GM23248 (cell line): ENCODE measurements at regions not wholly inside any gene's neighbourhood (a gene's known extent, or its start where the extent isn't known, plus 50 kb on each side); places are given as distances from the start of the nearest gene placed in this dataset.
"Not testable (repeated sequence)": the region's sequence is repeated elsewhere in the genome, so short reads cannot be mapped to it uniquely, and the experiment has no call there.

Source experiments
- DNase-seq: peaks from one replicate; pipeline ENCODE4 v3.0.0-alpha.2; 2015
- H2AFZ ChIP-seq: fragments of 200-600 bp; sonication (generic); 2 replicates; pipeline ENCODE4 v1.6.1; 2016; ENCODE audit warnings: antibody characterized with exemption
- H3F3A ChIP-seq: fragments of 200-600 bp; sonication (generic); 2 replicates; pipeline ENCODE4 v1.6.1; 2016; ENCODE audit warnings: mild to moderate bottlenecking, antibody characterized with exemption, mixed run types; ENCODE audit not compliant: insufficient read depth
- H3K27ac ChIP-seq: fragments of 200-600 bp; sonication (generic); 2 replicates; pipeline ENCODE4 v1.5.1; 2016; ENCODE audit warnings: mild to moderate bottlenecking
- H3K27me3 ChIP-seq: fragments of 200-600 bp; sonication (generic); replicated peaks from 2 replicates; pipeline ENCODE4 v1.6.1; 2016; ENCODE audit warnings: mild to moderate bottlenecking; ENCODE audit not compliant: insufficient read depth
- H3K36me3 ChIP-seq: fragments of 200-600 bp; sonication (generic); 2 replicates; pipeline ENCODE4 v1.6.1; 2016; ENCODE audit warnings: low read depth, mild to moderate bottlenecking
- H3K4me1 ChIP-seq: fragments of 200-600 bp; sonication (generic); 2 replicates; pipeline ENCODE4 v1.6.1; 2016; ENCODE audit warnings: mild to moderate bottlenecking; ENCODE audit not compliant: insufficient read depth
- H3K4me2 ChIP-seq: fragments of 200-600 bp; sonication (generic); one replicate; pipeline ENCODE4 v1.6.1; 2016; ENCODE audit warnings: mild to moderate bottlenecking; ENCODE audit not compliant: unreplicated experiment
- H3K4me3 ChIP-seq: fragments of 200-600 bp; sonication (generic); 2 replicates; pipeline ENCODE4 v1.5.1; 2016; ENCODE audit warnings: mild to moderate bottlenecking
- H3K79me2 ChIP-seq: fragments of 200-600 bp; sonication (generic); 2 replicates; pipeline ENCODE4 v1.6.1; 2016; ENCODE audit warnings: mild to moderate bottlenecking; ENCODE audit not compliant: insufficient read depth
- H3K9ac ChIP-seq: fragments of 200-600 bp; sonication (generic); 2 replicates; pipeline ENCODE4 v1.6.1; 2016; ENCODE audit warnings: mild to moderate bottlenecking
- H3K9me2 ChIP-seq: fragments of 200-600 bp; sonication (generic); 2 replicates; pipeline ENCODE4 v1.6.1; 2016; ENCODE audit warnings: mixed run types, mild to moderate bottlenecking, moderate library complexity; ENCODE audit not compliant: insufficient read depth
- H3K9me3 ChIP-seq: fragments of 200-600 bp; sonication (generic); one replicate; pipeline ENCODE4 v1.6.1; 2017; ENCODE audit warnings: low read depth
- H4K20me1 ChIP-seq: fragments of 200-600 bp; sonication (generic); 2 replicates; pipeline ENCODE4 v1.6.0; 2016; ENCODE audit not compliant: insufficient read depth
- WGBS, 2 experiments: methylation state at CpG; one replicate each; pipeline ENCODE4 v1.1.6; 2015 to 2017; ENCODE audit warnings: low lambda C conversion rate in 2 of 2, low coverage in 1 of 2; ENCODE audit errors: missing lambda C conversion rate in 2 of 2; 5-methylcytosine and 5-hydroxymethylcytosine counted together
- in situ Hi-C: fragments of 300-500 bp; cut with MboI; formaldehyde crosslinking; loops from 2 replicates; pipeline ENCODE4 v1.15.0; 2020

DNA sequence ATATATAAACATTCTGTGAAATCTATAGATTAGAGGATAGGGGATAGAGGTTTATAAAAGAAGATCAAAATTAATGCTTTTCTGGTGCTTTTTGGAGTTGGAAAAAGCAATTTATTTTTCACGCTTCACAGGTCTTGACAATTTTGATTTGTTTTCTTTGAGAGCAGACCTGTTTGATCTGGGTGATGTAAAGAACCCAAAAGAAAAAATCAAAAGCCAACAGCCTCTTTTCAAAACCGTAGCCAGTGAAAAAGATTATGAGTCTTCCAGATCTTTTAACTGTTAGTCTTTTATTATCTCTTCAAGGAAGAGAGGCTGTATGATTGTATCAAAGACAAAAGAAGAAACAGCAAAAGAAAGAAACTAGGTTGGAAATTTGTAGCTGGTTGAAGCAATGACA is 1738.7 kb downstream of the KHDRBS2 start:
- H3K4me2 ChIP-seq, H2AFZ ChIP-seq, H3K36me3 ChIP-seq, H4K20me1 ChIP-seq, DNase-seq, H3F3A ChIP-seq, H3K4me1 ChIP-seq, H3K9me2 ChIP-seq, H3K9me3 ChIP-seq, in situ Hi-C loops, H3K27ac ChIP-seq, H3K4me3 ChIP-seq, H3K79me2 ChIP-seq, H3K9ac ChIP-seq, H3K27me3 ChIP-seq: not testable (repeated sequence)
- WGBS, 2 experiments = 8 to 10% methylated on average over 2 of the region's 2 CpGs

DNA sequence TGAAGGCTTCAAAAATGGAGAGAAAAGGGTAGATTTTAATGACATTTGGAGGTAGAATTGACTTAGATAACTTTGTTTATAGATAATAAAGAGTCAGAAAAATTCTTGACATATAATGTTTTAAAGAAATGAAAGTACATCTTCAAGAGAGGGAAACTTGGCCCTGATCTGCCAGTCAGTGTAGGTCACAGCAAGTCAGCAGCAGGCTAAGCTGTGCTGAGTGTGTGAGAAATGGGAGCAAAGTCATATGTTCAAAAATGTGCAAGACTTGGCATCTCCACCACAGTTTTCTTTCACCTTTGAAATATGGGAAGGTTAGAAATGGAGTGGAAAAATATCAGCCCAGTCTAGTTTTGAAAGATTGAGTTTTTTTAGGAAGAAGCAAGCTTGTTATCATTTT is 1761.3 kb downstream of the KHDRBS2 start:
- H3K27ac ChIP-seq, H3K9me2 ChIP-seq, H3K36me3 ChIP-seq, H3K4me2 ChIP-seq, H2AFZ ChIP-seq, in situ Hi-C loops, DNase-seq, H4K20me1 ChIP-seq, H3K9me3 ChIP-seq, H3K9ac ChIP-seq, H3K4me3 ChIP-seq, H3K27me3 ChIP-seq, H3F3A ChIP-seq, H3K79me2 ChIP-seq, H3K4me1 ChIP-seq: not testable (repeated sequence)

DNA sequence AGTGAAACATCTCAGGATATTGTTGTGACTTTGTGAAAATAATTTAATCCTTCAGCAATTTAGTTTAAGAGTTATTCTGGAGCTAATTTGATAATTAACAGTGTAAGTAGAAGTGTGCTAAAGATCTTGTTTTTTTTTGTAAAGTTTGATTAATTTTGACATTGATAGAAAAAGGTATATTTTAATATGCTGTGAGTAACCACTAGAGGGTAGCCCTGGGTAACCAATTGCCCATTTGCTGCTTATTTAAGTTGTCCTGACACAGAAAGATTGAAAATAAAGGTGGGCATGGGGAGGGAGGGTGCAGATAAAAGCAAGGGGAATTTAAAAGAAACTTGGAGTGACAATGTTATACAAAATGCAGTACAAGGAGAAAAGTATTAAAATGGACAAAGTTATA is 1808.3 kb downstream of the KHDRBS2 start:
- H3K27ac ChIP-seq, in situ Hi-C loops, H3F3A ChIP-seq, H2AFZ ChIP-seq, H3K9me3 ChIP-seq, H3K9ac ChIP-seq, H3K9me2 ChIP-seq, H3K4me3 ChIP-seq, H4K20me1 ChIP-seq, H3K36me3 ChIP-seq, H3K4me1 ChIP-seq, H3K4me2 ChIP-seq, H3K27me3 ChIP-seq, H3K79me2 ChIP-seq: not testable (repeated sequence)
- DNase-seq = peak; percentile 0

DNA sequence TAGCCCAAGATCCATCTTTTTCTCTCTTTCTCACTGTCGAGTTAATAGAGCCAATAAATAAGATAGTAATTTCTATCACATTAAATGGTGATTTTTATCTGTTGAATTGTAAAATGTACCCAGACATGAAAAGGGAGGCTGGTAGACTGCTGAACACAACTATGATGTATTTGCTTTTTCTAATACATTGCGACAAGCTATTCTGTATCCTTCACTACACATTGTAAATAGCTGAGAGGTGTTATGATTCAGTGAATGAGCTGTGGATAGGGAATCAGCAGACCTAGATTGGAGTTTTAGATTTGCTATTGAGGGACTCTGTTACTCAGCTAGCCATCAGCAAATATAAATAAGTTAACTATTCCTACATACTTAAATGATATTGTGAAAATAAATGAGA is 1812.2 kb downstream of the KHDRBS2 start:
- H3F3A ChIP-seq, H3K27me3 ChIP-seq, H3K4me1 ChIP-seq, H4K20me1 ChIP-seq, H3K27ac ChIP-seq, H3K9me2 ChIP-seq, H3K9ac ChIP-seq, H3K79me2 ChIP-seq, H2AFZ ChIP-seq, H3K4me2 ChIP-seq, H3K36me3 ChIP-seq, DNase-seq, H3K4me3 ChIP-seq, in situ Hi-C loops, H3K9me3 ChIP-seq: not testable (repeated sequence)
- WGBS, 2 experiments = 25 to 30% methylated on average over 2 of the region's 2 CpGs

DNA sequence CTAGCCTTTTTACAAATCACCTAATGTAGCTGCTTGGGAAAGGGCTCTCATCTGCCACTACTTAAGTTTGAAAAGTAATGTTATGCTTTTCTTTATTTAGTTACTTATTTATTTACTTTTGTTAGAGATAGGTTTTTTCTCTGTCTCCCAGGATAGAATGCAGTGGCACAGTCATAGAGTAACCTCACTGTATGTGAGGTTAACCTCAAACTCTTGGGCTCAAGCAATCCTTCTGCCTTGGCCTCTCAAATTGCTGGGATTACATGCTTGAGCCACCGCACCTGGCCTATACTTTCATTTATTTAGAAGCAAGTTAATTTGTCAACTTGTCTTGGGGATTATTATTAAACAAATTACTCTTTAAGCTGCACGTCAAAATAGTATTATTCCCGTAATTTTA is 1814.6 kb downstream of the KHDRBS2 start:
- H3K4me3 ChIP-seq, H3K79me2 ChIP-seq, H3F3A ChIP-seq, H4K20me1 ChIP-seq, in situ Hi-C loops, H2AFZ ChIP-seq, DNase-seq, H3K4me1 ChIP-seq, H3K36me3 ChIP-seq, H3K9me2 ChIP-seq, H3K27me3 ChIP-seq, H3K4me2 ChIP-seq, H3K27ac ChIP-seq, H3K9me3 ChIP-seq, H3K9ac ChIP-seq: not testable (repeated sequence)
- 11 to 20% methylated on average over 3 of the region's 3 CpGs for WGBS, 2 experiments

DNA sequence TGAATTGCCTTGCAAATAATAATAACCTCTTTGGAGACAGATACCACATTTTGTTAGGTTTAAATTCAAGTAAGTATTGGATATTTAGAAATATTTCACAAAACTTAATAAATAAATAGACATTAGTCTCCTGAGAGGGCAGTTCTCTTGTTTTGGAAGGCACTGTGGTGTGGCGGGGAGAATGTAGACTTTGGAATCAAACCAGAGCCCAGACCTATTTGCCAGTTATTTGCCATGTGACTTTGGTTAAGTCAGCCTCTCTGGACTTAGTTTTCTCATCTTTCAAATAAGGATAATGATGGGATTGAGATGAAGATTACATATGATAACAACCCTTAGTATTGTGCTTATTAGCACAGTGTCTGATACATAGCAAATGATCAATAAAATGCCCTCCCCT is 1835.6 kb downstream of the KHDRBS2 start:
- H2AFZ ChIP-seq, H3K4me3 ChIP-seq, in situ Hi-C loops, DNase-seq, H3K9me2 ChIP-seq, H3K4me2 ChIP-seq, H4K20me1 ChIP-seq, H3K9me3 ChIP-seq, H3K27ac ChIP-seq, H3K79me2 ChIP-seq, H3K4me1 ChIP-seq, H3F3A ChIP-seq, H3K27me3 ChIP-seq, H3K36me3 ChIP-seq, H3K9ac ChIP-seq: not testable (repeated sequence)
- 17 to 21% methylated on average over 1 of the region's 1 CpG for WGBS, 2 experiments

DNA sequence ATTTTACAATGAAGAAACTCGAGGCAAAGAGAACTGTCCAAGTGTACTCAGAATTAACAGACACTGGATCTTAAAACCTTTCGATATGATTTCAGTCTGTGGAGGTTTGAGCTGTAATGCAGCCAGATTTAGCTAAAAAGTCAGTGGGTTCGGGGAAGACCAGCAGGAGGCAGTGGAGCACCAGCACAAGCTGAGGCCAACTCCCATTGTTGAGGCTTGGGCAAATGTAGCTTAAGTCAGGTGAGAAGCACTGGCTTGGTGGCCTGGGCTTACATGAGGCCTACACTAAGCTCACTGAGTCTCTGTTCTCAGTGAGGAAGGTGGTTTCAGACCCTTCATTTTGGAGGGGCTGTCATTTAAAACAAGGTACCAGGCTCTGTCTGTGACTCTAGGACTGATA is 1841.5 kb downstream of the KHDRBS2 start:
- H4K20me1 ChIP-seq, H3K4me2 ChIP-seq, H3K4me3 ChIP-seq, H3K4me1 ChIP-seq, H3K79me2 ChIP-seq, H3K9me2 ChIP-seq, H3K27ac ChIP-seq, H3K27me3 ChIP-seq, H2AFZ ChIP-seq, in situ Hi-C loops, H3K9me3 ChIP-seq, H3K9ac ChIP-seq, H3F3A ChIP-seq, H3K36me3 ChIP-seq, DNase-seq: not testable (repeated sequence)
- 5 to 22% methylated on average over 2 to 3 of the region's 3 CpGs for WGBS, 2 experiments

DNA sequence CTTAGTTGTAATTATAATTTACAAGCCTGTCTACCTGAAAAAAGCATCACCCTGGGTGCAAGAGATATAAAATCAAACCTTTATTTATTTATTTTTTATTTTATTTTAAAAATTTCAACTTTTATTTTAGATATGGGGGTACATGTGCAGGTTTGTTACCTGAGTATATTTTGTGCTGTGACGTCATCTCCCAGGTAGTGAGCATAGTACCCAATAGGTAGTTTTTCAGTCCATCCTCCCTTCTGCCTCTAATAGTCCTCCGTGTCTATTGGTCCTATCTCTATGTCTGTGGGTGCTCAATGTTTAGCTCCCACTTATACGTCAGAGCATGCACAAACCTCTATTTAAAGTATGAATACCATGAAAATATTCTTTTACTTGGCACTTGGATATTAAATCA is 1846.3 kb downstream of the KHDRBS2 start:
- in situ Hi-C loops, H3K79me2 ChIP-seq: not testable (repeated sequence)

More for the DNA sequence above, 1846.3 kb downstream of the KHDRBS2 start:
- H3K36me3 ChIP-seq, H3F3A ChIP-seq, H2AFZ ChIP-seq, H3K27me3 ChIP-seq, H3K4me2 ChIP-seq, H3K4me3 ChIP-seq, H3K4me1 ChIP-seq, H3K9me3 ChIP-seq, H4K20me1 ChIP-seq, H3K9me2 ChIP-seq, DNase-seq, H3K27ac ChIP-seq, H3K9ac ChIP-seq: not testable (repeated sequence)
- 22% methylated on average over 3 of the region's 3 CpGs for WGBS, 2 experiments
